SK-N-SH (cell line): ENCODE measurements at regions not wholly inside any gene's neighbourhood (a gene's known extent, or its start where the extent isn't known, plus 50 kb on each side); places are given as distances from the start of the nearest gene placed in this dataset.

ENCODE experiments used
- CTCF ChIA-PET: fragments of 300-600, 350-600 bp; formaldehyde crosslinking; extraction: SDS; loops from one replicate; lab custom pipeline; 2021; lab: Yijun Ruan, JAX
- POLR2A ChIA-PET: fragments of 350-600 bp; sonication (Branson Sonifier 250); formaldehyde crosslinking; extraction: SDS; loops from one replicate; lab custom pipeline; 2020; ENCODE audit warnings: antibody characterized with exemption, inconsistent platforms; lab: Yijun Ruan, JAX
- DNase-seq: peaks from one replicate; pipeline ENCODE4 v3.0.0; 2012
- H2AFZ ChIP-seq: fragments of 200-600 bp; sonication (generic); 2 replicates; pipeline ENCODE4 v1.8.1; 2016; ENCODE audit warnings: antibody characterized with exemption, mild to moderate bottlenecking, low read depth
- H3F3A ChIP-seq: fragments of 200-600 bp; sonication (generic); replicated peaks from 2 replicates; pipeline ENCODE3; 2016; ENCODE audit warnings: antibody characterized with exemption, mild to moderate bottlenecking; ENCODE audit not compliant: insufficient read depth
- H3K27ac ChIP-seq, 2 experiments: fragments of 200-500 bp in 1 of 2; fragments of 200-600 bp in 1 of 2; sonication (Bioruptor generic) in 1 of 2; sonication (generic), shearing (Covaris generic) in 1 of 2; 2 replicates each; pipeline versions ENCODE4 v1.5.1 to v1.6.1; 2014 to 2016; ENCODE audit warnings: low read depth in 2 of 2, inconsistent platforms in 1 of 2, low read length in 1 of 2, mild to moderate bottlenecking in 1 of 2, mixed read lengths in 1 of 2
- H3K27me3 ChIP-seq: fragments of 200-600 bp; sonication (generic), shearing (Covaris generic); 2 replicates; pipeline ENCODE4 v1.6.1; 2016; ENCODE audit warnings: mixed run types; ENCODE audit not compliant: insufficient read depth
- H3K36me3 ChIP-seq, 2 experiments: fragments of 200-500 bp in 1 of 2; fragments of 200-600 bp in 1 of 2; sonication (Bioruptor generic) in 1 of 2; sonication (generic) in 1 of 2; replicated peaks in 1 of 2; 2 replicates each; pipeline versions ENCODE3 to v1.5.1; 2014 to 2016; ENCODE audit warnings: low read length in 1 of 2, mild to moderate bottlenecking in 1 of 2; ENCODE audit not compliant: insufficient read depth in 2 of 2, control insufficient read depth in 1 of 2
- H3K4me1 ChIP-seq, 2 experiments: fragments of 200-500 bp in 1 of 2; fragments of 200-600 bp in 1 of 2; sonication (Bioruptor generic) in 1 of 2; sonication (generic), shearing (Covaris generic) in 1 of 2; 2 replicates each; pipeline versions ENCODE4 v1.5.1 to v1.6.1; 2014 to 2016; ENCODE audit warnings: low read depth in 1 of 2, low read length in 1 of 2, mixed run types in 1 of 2; ENCODE audit not compliant: insufficient read depth in 2 of 2, control insufficient read depth in 1 of 2
- H3K4me2 ChIP-seq: fragments of 200-600 bp; sonication (generic), shearing (Covaris generic); 2 replicates; pipeline ENCODE4 v1.6.1; 2017; ENCODE audit warnings: mixed run types
- H3K4me3 ChIP-seq, 2 experiments: fragments of 200-500 bp in 1 of 2; fragments of 200-600 bp in 1 of 2; sonication (Bioruptor generic) in 1 of 2; sonication (generic), shearing (Covaris generic) in 1 of 2; 2 replicates each; pipeline versions ENCODE4 v1.5.1 to v1.8.1; 2014 to 2016; ENCODE audit warnings: low read depth in 2 of 2, inconsistent platforms in 1 of 2, low read length in 1 of 2, mild to moderate bottlenecking in 1 of 2, mixed read lengths in 1 of 2, moderate library complexity in 1 of 2
- H3K79me2 ChIP-seq: fragments of 200-600 bp; sonication (generic); 2 replicates; pipeline ENCODE4 v1.8.1; 2017; ENCODE audit warnings: mild to moderate bottlenecking; ENCODE audit not compliant: insufficient read depth
- H3K9ac ChIP-seq: fragments of 200-600 bp; sonication (generic); 2 replicates; pipeline ENCODE4 v1.6.1; 2017; ENCODE audit warnings: mixed run types
- H3K9me2 ChIP-seq: fragments of 200-600 bp; sonication (generic); 2 replicates; pipeline ENCODE4 v1.6.1; 2017; ENCODE audit warnings: mixed run types
- H3K9me3 ChIP-seq: fragments of 200-600 bp; sonication (generic); 2 replicates; pipeline ENCODE4 v1.6.1; 2017; ENCODE audit warnings: mixed run types, mild to moderate bottlenecking, moderate library complexity
- H4K20me1 ChIP-seq: fragments of 200-600 bp; sonication (generic); 2 replicates; pipeline ENCODE4 v1.6.1; 2017; ENCODE audit warnings: mild to moderate bottlenecking, mixed run types; ENCODE audit not compliant: insufficient read depth
- CHD2 ChIP-seq: fragments of 150-350 bp; IDR thresholded peaks from 2 replicates; pipeline ENCODE4 v1.6.1; 2018; ENCODE audit warnings: low read length; ENCODE audit not compliant: partially characterized antibody
- ELF1 ChIP-seq: IDR thresholded peaks from 2 replicates; pipeline ENCODE4 v1.4.0; 2012
- EP300 ChIP-seq, 2 experiments: IDR thresholded peaks; 2 replicates each; pipeline versions ENCODE4 v1.4.0 to v1.6.1; 2012; ENCODE audit warnings: borderline replicate concordance in 1 of 2, low read depth in 1 of 2, low read length in 1 of 2
- GABPA ChIP-seq: IDR thresholded peaks from 2 replicates; pipeline ENCODE4 v1.4.0; 2012; ENCODE audit warnings: low read depth, mild to moderate bottlenecking
- GATA2 ChIP-seq: sonication (generic); formaldehyde crosslinking; IDR thresholded peaks from 2 replicates; pipeline ENCODE4 v1.5.0; 2020; ENCODE audit warnings: mild to moderate bottlenecking, missing genetic modification reagents
- JUND ChIP-seq: IDR thresholded peaks from 2 replicates; pipeline ENCODE4 v1.4.0; 2012
- MEF2A ChIP-seq: IDR thresholded peaks from 2 replicates; pipeline ENCODE4 v1.4.0; 2012; ENCODE audit warnings: low read depth, borderline replicate concordance
- MXI1 ChIP-seq: IDR thresholded peaks from 2 replicates; pipeline ENCODE4 v1.6.1; 2012; ENCODE audit warnings: mild to moderate bottlenecking, low read depth, low read length, improper control_type of control experiment
- NFIC ChIP-seq: IDR thresholded peaks from 2 replicates; pipeline ENCODE4 v1.4.0; 2012; ENCODE audit warnings: borderline replicate concordance
- NRF1 ChIP-seq: IDR thresholded peaks from 2 replicates; pipeline ENCODE4 v1.6.1; 2012; ENCODE audit warnings: low read depth, mild to moderate bottlenecking, low read length
- RFX5 ChIP-seq: IDR thresholded peaks from 2 replicates; pipeline ENCODE4 v1.6.1; 2012; ENCODE audit warnings: mild to moderate bottlenecking, improper control_type of control experiment, low read length
- RXRA ChIP-seq: IDR thresholded peaks from 2 replicates; pipeline ENCODE4 v1.4.0; 2012; ENCODE audit warnings: low read depth, mild to moderate bottlenecking, borderline replicate concordance
- TAF1 ChIP-seq: IDR thresholded peaks from 2 replicates; pipeline ENCODE4 v1.6.1; 2012; ENCODE audit warnings: low read depth, mild to moderate bottlenecking, low read length, moderate library complexity, borderline replicate concordance
- TEAD4 ChIP-seq: IDR thresholded peaks from 2 replicates; pipeline ENCODE4 v1.4.0; 2012; ENCODE audit warnings: mild to moderate bottlenecking, borderline replicate concordance; ENCODE audit not compliant: insufficient read depth
- YY1 ChIP-seq: IDR thresholded peaks from 2 replicates; pipeline ENCODE4 v1.4.0; 2012; ENCODE audit warnings: low read depth, mild to moderate bottlenecking
- ZBTB33 ChIP-seq: IDR thresholded peaks from 2 replicates; pipeline ENCODE4 v1.4.0; 2012; ENCODE audit warnings: low read depth, borderline replicate concordance
- WGBS: methylation state at CpG from one replicate; pipeline ENCODE4 v1.1.6; 2017; ENCODE audit warnings: low lambda C conversion rate; 5-methylcytosine and 5-hydroxymethylcytosine counted together
- TF ChIP-seq, protein P1 (sequence below): IDR thresholded peaks from 2 replicates; pipeline ENCODE4; 2012
- TF ChIP-seq, protein P2 (sequence below): IDR thresholded peaks from 2 replicates; pipeline ENCODE4 v1.6.1; 2012; ENCODE audit warnings: mild to moderate bottlenecking, low read depth, low read length, moderate library complexity

GRCh38 chr22:47389201-47389600 is 626.8 kb downstream of the TBC1D22A start:
- no peaks in the 10 kb centered on the region for H3K36me3 ChIP-seq
- no peak for DNase-seq
- POLR2A ChIA-PET: no interaction called here
- H3F3A ChIP-seq: no peaks in the 10 kb centered on the region
- no peaks in the 10 kb centered on the region for H3K9me3 ChIP-seq
- H3K9me2 ChIP-seq: no peaks in the 10 kb centered on the region
- no peak overlapping the region for H3K27ac ChIP-seq
- WGBS: 25% methylated on average over 8 of the region's 11 CpGs
- no peaks in the 10 kb centered on the region; a peak in 1 of 4 replicates for H3K4me1 ChIP-seq
- H3K79me2 ChIP-seq: no peaks in the 10 kb centered on the region
- TF ChIP-seq RFX5: no peak
- TF ChIP-seq NRF1: no peak
- no peak for TF ChIP-seq EP300 (IDR thresholded peaks at IDR 0.05; ENCODE audit: borderline replicate concordance in 1 of 2, low read depth in 1 of 2, low read length in 1 of 2)
- TF ChIP-seq MXI1: no peak
- TF ChIP-seq YY1: no peak
- TF ChIP-seq ZBTB33: no peak
- TF ChIP-seq, protein P1, sequence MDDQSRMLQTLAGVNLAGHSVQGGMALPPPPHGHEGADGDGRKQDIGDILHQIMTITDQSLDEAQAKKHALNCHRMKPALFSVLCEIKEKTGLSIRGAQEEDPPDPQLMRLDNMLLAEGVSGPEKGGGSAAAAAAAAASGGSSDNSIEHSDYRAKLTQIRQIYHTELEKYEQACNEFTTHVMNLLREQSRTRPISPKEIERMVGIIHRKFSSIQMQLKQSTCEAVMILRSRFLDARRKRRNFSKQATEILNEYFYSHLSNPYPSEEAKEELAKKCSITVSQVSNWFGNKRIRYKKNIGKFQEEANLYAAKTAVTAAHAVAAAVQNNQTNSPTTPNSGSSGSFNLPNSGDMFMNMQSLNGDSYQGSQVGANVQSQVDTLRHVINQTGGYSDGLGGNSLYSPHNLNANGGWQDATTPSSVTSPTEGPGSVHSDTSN: no peak
- TF ChIP-seq JUND: no peak
- no peak for TF ChIP-seq NFIC
- TF ChIP-seq CHD2: no peak
- no peak for TF ChIP-seq GABPA
- no peak for TF ChIP-seq TEAD4
- no peak for TF ChIP-seq ELF1
- no peak overlapping the region for H3K4me3 ChIP-seq
- H3K9ac ChIP-seq: no peak overlapping the region
- peaks cover 6% of the 10 kb centered on the region for H3K27me3 ChIP-seq
- no peaks in the 10 kb centered on the region for H4K20me1 ChIP-seq
- no peak overlapping the region for H2AFZ ChIP-seq
- CTCF ChIA-PET: no interaction called here
- no peak overlapping the region for H3K4me2 ChIP-seq

- Histone ChIP-seq H2AFZ (no peak overlapping the region), H3K4me2 (no peak overlapping the region), H3F3A (no peaks in the 10 kb centered on the region), H3K27me3 (peaks cover 6% of the 10 kb centered on the region), H3K9ac (no peak overlapping the region), H3K4me1 (no peaks in the 10 kb centered on the region; a peak in 1 of 4 replicates), H4K20me1 (no peaks in the 10 kb centered on the region), H3K9me3 (no peaks in the 10 kb centered on the region), H3K79me2 (no peaks in the 10 kb centered on the region), H3K4me3 (no peak overlapping the region), H3K36me3 (no peaks in the 10 kb centered on the region), H3K27ac (no peak overlapping the region), H3K9me2 (no peaks in the 10 kb centered on the region)
- ChIA-PET CTCF (no interaction called here), POLR2A (no interaction called here)
- WGBS: 34% methylated on average over 5 of the region's 5 CpGs
- no peak for DNase-seq
- TF ChIP-seq ZBTB33: no peak
- TF ChIP-seq, protein P1: no peak
- TF ChIP-seq RFX5: no peak
- TF ChIP-seq GATA2 (CRISPR knock-in tag): no peak
- TF ChIP-seq MEF2A: no peak
- TF ChIP-seq NFIC: no peak
- TF ChIP-seq, protein P2, sequence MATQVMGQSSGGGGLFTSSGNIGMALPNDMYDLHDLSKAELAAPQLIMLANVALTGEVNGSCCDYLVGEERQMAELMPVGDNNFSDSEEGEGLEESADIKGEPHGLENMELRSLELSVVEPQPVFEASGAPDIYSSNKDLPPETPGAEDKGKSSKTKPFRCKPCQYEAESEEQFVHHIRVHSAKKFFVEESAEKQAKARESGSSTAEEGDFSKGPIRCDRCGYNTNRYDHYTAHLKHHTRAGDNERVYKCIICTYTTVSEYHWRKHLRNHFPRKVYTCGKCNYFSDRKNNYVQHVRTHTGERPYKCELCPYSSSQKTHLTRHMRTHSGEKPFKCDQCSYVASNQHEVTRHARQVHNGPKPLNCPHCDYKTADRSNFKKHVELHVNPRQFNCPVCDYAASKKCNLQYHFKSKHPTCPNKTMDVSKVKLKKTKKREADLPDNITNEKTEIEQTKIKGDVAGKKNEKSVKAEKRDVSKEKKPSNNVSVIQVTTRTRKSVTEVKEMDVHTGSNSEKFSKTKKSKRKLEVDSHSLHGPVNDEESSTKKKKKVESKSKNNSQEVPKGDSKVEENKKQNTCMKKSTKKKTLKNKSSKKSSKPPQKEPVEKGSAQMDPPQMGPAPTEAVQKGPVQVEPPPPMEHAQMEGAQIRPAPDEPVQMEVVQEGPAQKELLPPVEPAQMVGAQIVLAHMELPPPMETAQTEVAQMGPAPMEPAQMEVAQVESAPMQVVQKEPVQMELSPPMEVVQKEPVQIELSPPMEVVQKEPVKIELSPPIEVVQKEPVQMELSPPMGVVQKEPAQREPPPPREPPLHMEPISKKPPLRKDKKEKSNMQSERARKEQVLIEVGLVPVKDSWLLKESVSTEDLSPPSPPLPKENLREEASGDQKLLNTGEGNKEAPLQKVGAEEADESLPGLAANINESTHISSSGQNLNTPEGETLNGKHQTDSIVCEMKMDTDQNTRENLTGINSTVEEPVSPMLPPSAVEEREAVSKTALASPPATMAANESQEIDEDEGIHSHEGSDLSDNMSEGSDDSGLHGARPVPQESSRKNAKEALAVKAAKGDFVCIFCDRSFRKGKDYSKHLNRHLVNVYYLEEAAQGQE: no peak
- no peak for TF ChIP-seq RXRA
- TF ChIP-seq TAF1: no peak
Observed at GRCh38 chr22:47388778-47389177, 626.3 kb downstream of the TBC1D22A start.
